ENCODE measurements at regions not wholly inside any gene's neighbourhood (a gene's known extent, or its start where the extent isn't known, plus 50 kb on each side); places are given as distances from the start of the nearest gene placed in this dataset.

- no peak for TF ChIP-seq CTCF (IDR thresholded peaks at IDR 0.05)
- no peak for TF ChIP-seq EZH2phosphoT487 (IDR thresholded peaks at IDR 0.05; ENCODE audit: borderline replicate concordance, low read depth)
- no peak for TF ChIP-seq GABPA (IDR thresholded peaks at IDR 0.05; ENCODE audit: low read depth)
- TF ChIP-seq TEAD4 (IDR thresholded peaks at IDR 0.05; ENCODE audit: borderline replicate concordance, insufficient read depth): no peak
Observed at GRCh38 chr2:75801234-75801982, 90.7 kb upstream of the GCFC2 start.
